Liver (tissue), 7 donors: ENCODE measurements at regions not wholly inside any gene's neighbourhood (a gene's known extent, or its start where the extent isn't known, plus 50 kb on each side); places are given as distances from the start of the nearest gene placed in this dataset.
"Not testable (repeated sequence)": the region's sequence is repeated elsewhere in the genome, so short reads cannot be mapped to it uniquely, and the experiment has no call there.

ENCODE experiments used
- DNase-seq: peaks from one replicate; pipeline ENCODE4 v3.0.0-alpha.2; 2017; ENCODE audit warnings: low spot score
- H3K27ac ChIP-seq, 2 donors: one replicate each; pipeline ENCODE4 v1.7.0; 2013; ENCODE audit warnings: inconsistent platforms in 2 of 2, low read length in 2 of 2, control low read depth in 1 of 2, low read depth in 1 of 2, mild to moderate bottlenecking in 1 of 2
- H3K27me3 ChIP-seq, 4 donors: one replicate each; pipeline versions ENCODE4 v1.6.1 to v1.7.0; 2013; ENCODE audit warnings: low read length in 3 of 4, inconsistent platforms in 1 of 4, mild to moderate bottlenecking in 1 of 4, moderate library complexity in 1 of 4; ENCODE audit not compliant: control insufficient read depth in 4 of 4, insufficient read depth in 4 of 4
- H3K36me3 ChIP-seq, 4 donors: one replicate each; pipeline versions ENCODE4 v1.6.1 to v1.7.0; 2013; ENCODE audit warnings: low read length in 3 of 4, mild to moderate bottlenecking in 3 of 4, low read depth in 1 of 4, moderate library complexity in 1 of 4; ENCODE audit not compliant: control insufficient read depth in 4 of 4, insufficient read depth in 3 of 4
- H3K4me1 ChIP-seq, 4 donors: one replicate each; pipeline versions ENCODE4 v1.6.1 to v1.7.0; 2013; ENCODE audit warnings: low read length in 3 of 4, mild to moderate bottlenecking in 3 of 4, moderate library complexity in 1 of 4; ENCODE audit not compliant: control insufficient read depth in 4 of 4, insufficient read depth in 4 of 4
- H3K4me3 ChIP-seq, 3 donors: one replicate each; pipeline versions ENCODE4 v1.6.1 to v1.7.0; 2013; ENCODE audit warnings: low read length in 3 of 3, control low read depth in 1 of 3, low read depth in 1 of 3, mild to moderate bottlenecking in 1 of 3
- H3K9ac ChIP-seq, 2 donors: one replicate each; pipeline ENCODE4 v1.7.0; 2013; ENCODE audit warnings: low read length in 2 of 2, mild to moderate bottlenecking in 2 of 2, moderate library complexity in 2 of 2, control low read depth in 1 of 2, low read depth in 1 of 2
- H3K9me3 ChIP-seq, 4 donors: one replicate each; pipeline versions ENCODE4 v1.6.1 to v1.7.0; 2013; ENCODE audit warnings: low read length in 3 of 4; ENCODE audit not compliant: control insufficient read depth in 4 of 4
- FOXA1 ChIP-seq: IDR thresholded peaks from 2 replicates; pipeline ENCODE4 v1.6.1; 2016; ENCODE audit warnings: antibody characterized with exemption
- FOXA2 ChIP-seq: IDR thresholded peaks from 2 replicates; pipeline ENCODE4 v1.6.1; 2016; ENCODE audit warnings: antibody characterized with exemption
- GABPA ChIP-seq, 2 donors: IDR thresholded peaks in 1 of 2; conservative IDR thresholded peaks in 1 of 2; 2 replicates each; pipeline ENCODE4 v1.6.1; 2016; ENCODE audit warnings: antibody characterized with exemption in 2 of 2, mild to moderate bottlenecking in 1 of 2, moderate library complexity in 1 of 2
- HNF4G ChIP-seq: IDR thresholded peaks from 2 replicates; pipeline ENCODE4 v1.6.1; 2016; ENCODE audit warnings: antibody characterized with exemption
- JUND ChIP-seq, 2 donors: IDR thresholded peaks; 2 replicates each; pipeline ENCODE4 v1.6.1; 2016; ENCODE audit warnings: antibody characterized with exemption in 2 of 2
- MAX ChIP-seq: IDR thresholded peaks from 2 replicates; pipeline ENCODE4 v1.6.1; 2016; ENCODE audit warnings: antibody characterized with exemption
- NR2F2 ChIP-seq: IDR thresholded peaks from 2 replicates; pipeline ENCODE4 v1.6.1; 2016; ENCODE audit warnings: antibody characterized with exemption
- RAD21 ChIP-seq, 2 donors: IDR thresholded peaks; 2 replicates each; pipeline ENCODE4 v1.6.1; 2016; ENCODE audit warnings: antibody characterized with exemption in 2 of 2, mild to moderate bottlenecking in 2 of 2
- RXRA ChIP-seq, 2 donors: IDR thresholded peaks; 2 replicates each; pipeline ENCODE4 v1.6.1; 2017 to 2018; ENCODE audit warnings: antibody characterized with exemption in 2 of 2, mild to moderate bottlenecking in 1 of 2
- SP1 ChIP-seq: IDR thresholded peaks from 2 replicates; pipeline ENCODE4 v1.6.1; 2018; ENCODE audit warnings: antibody characterized with exemption, mild to moderate bottlenecking
- YY1 ChIP-seq: IDR thresholded peaks from 2 replicates; pipeline ENCODE4 v1.6.1; 2016; ENCODE audit warnings: antibody characterized with exemption, mild to moderate bottlenecking
- ZBTB33 ChIP-seq: IDR thresholded peaks from 2 replicates; pipeline ENCODE4 v1.6.1; 2016; ENCODE audit warnings: antibody characterized with exemption
- WGBS: extraction: QIAGEN DNeasy Blood & Tissue Kit; methylation state at CpG from one replicate; pipeline ENCODE4 v1.1.7; 2013; 5-methylcytosine and 5-hydroxymethylcytosine counted together
- TF ChIP-seq, protein P1 (sequence below): IDR thresholded peaks from 2 replicates; pipeline ENCODE4 v1.6.1; 2016; ENCODE audit warnings: antibody characterized with exemption, mild to moderate bottlenecking
- TF ChIP-seq, protein P2 (sequence below): IDR thresholded peaks from 2 replicates; pipeline ENCODE4 v1.6.1; 2016; ENCODE audit warnings: antibody characterized with exemption
- donor health status: healthy.
- donor health status: healthy.
- donor health status: healthy.
- donor health status: healthy.

DNA sequence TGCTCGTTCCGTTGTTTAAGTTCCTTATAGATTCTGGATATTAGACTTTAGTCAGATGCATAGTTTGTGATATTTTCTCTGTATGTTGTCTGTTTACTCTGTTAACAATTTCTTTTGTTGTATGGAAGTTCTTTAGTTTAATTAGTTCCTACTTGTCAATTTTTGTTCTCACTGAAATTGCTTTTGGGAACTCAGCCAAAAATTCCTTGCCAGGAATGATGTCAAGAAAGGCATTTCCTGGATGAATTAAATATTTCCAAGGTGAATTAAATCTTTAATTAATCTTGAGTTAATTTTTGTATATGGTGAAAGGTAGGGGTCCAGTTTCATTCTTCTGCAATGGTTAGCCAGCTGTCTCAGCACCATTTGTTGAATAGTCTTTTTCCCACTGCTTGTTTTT, 406.2 kb upstream of the NOX3 start:
- WGBS, result 80% methylated on average over 2 of the region's 2 CpGs
- no peaks in the 10 kb centered on the region for H3K4me1 ChIP-seq
- no peaks in the 10 kb centered on the region for H3K36me3 ChIP-seq
- H3K27me3 ChIP-seq, result no peaks in the 10 kb centered on the region
- no peak overlapping the region for H3K4me3 ChIP-seq
- no peak for DNase-seq
- no peak for TF ChIP-seq FOXA1
- no peak for TF ChIP-seq ZBTB33
- no peak for TF ChIP-seq SP1
- TF ChIP-seq YY1, result no peak
- TF ChIP-seq, protein P1, sequence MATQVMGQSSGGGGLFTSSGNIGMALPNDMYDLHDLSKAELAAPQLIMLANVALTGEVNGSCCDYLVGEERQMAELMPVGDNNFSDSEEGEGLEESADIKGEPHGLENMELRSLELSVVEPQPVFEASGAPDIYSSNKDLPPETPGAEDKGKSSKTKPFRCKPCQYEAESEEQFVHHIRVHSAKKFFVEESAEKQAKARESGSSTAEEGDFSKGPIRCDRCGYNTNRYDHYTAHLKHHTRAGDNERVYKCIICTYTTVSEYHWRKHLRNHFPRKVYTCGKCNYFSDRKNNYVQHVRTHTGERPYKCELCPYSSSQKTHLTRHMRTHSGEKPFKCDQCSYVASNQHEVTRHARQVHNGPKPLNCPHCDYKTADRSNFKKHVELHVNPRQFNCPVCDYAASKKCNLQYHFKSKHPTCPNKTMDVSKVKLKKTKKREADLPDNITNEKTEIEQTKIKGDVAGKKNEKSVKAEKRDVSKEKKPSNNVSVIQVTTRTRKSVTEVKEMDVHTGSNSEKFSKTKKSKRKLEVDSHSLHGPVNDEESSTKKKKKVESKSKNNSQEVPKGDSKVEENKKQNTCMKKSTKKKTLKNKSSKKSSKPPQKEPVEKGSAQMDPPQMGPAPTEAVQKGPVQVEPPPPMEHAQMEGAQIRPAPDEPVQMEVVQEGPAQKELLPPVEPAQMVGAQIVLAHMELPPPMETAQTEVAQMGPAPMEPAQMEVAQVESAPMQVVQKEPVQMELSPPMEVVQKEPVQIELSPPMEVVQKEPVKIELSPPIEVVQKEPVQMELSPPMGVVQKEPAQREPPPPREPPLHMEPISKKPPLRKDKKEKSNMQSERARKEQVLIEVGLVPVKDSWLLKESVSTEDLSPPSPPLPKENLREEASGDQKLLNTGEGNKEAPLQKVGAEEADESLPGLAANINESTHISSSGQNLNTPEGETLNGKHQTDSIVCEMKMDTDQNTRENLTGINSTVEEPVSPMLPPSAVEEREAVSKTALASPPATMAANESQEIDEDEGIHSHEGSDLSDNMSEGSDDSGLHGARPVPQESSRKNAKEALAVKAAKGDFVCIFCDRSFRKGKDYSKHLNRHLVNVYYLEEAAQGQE, result no peak
- no peak for TF ChIP-seq GABPA (IDR thresholded peaks at IDR 0.05 in 1 of 2, conservative IDR thresholded peaks at IDR 0.05 in 1 of 2)
- TF ChIP-seq MAX, result no peak
- TF ChIP-seq, protein P2, sequence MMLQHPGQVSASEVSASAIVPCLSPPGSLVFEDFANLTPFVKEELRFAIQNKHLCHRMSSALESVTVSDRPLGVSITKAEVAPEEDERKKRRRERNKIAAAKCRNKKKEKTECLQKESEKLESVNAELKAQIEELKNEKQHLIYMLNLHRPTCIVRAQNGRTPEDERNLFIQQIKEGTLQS, result no peak
- TF ChIP-seq NR2F2, result no peak
- no peak for TF ChIP-seq RXRA (IDR thresholded peaks at IDR 0.05)
- TF ChIP-seq HNF4G, result no peak
- no peak for TF ChIP-seq FOXA2
- TF ChIP-seq JUND (IDR thresholded peaks at IDR 0.05), result no peak
- H3K9me3 ChIP-seq, result peaks cover 0 to 13% (median 3%) of the 10 kb centered on the region in 4 donors
- no peak overlapping the region for H3K27ac ChIP-seq
- no peak overlapping the region for H3K9ac ChIP-seq

DNA sequence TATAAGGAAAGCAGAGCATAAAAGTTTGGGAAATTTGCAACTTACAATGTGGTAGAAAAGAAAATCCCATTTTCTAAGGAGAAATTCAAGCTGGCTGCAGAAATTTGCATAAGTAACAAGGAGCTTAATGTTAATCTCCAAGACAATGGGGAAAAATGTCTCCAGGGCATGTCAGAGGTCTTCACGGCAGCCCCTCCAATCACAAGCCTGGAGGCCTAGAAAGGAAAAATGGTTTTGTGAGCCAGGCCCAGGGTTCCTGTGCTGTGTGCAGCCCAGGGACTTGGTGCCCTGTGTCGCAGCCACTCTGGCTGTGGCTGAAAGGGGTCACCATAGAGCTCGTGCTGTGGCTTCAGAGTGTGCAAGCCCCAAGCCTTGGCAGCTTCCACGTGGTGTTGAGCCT, 403.3 kb upstream of the NOX3 start:
- not testable (repeated sequence) for H3K4me3 ChIP-seq, DNase-seq, H3K9ac ChIP-seq, H3K36me3 ChIP-seq, H3K27ac ChIP-seq, H3K4me1 ChIP-seq, H3K27me3 ChIP-seq
- H3K9me3 ChIP-seq, result peaks cover 0 to 13% (median 3%) of the 10 kb centered on the region in 4 donors
- 78% methylated on average over 4 of the region's 4 CpGs for WGBS

DNA sequence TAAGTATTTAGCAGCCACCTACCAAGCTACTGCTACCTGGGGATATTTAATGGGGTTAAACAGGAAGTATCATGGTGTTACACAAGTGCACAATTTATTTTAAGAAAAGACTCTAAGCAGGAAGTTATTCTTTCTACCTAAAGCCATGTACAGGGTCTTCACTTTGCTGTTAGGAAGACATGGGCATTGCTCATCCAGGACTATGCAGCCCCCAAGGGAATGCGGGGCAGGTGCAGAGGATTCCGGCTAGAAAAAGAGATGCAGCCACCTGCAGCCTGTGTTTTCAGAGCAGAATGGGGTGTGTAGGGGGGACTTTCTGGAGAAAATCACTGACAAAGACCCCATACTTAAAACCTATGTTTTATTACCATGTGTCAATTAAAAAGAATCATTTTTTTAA, 399.1 kb upstream of the NOX3 start:
- Histone ChIP-seq H3K27ac (no peak overlapping the region), H3K4me1 (no peaks in the 10 kb centered on the region), H3K4me3 (no peak overlapping the region), H3K27me3 (no peaks in the 10 kb centered on the region), H3K9ac (no peak overlapping the region), H3K9me3 (peaks cover 0 to 10% (median 3%) of the 10 kb centered on the region in 4 donors), H3K36me3 (no peaks in the 10 kb centered on the region)
- WGBS, result 86% methylated on average over 2 of the region's 2 CpGs
- TF ChIP-seq HNF4G, result no peak
- no peak for TF ChIP-seq SP1
- TF ChIP-seq RAD21 (IDR thresholded peaks at IDR 0.05), result no peak
- no peak for TF ChIP-seq NR2F2
- TF ChIP-seq ZBTB33, result no peak
- DNase-seq, result no peak
